Lower lobe of right lung (tissue), 2 donors: ENCODE measurements at regions not wholly inside any gene's neighbourhood (a gene's known extent, or its start where the extent isn't known, plus 50 kb on each side); places are given as distances from the start of the nearest gene placed in this dataset.

Source experiments
- ATAC-seq, 2 donors: fragments of 200-7000 bp; cut with Tn5 transposase; one replicate each; pipeline ENCODE4 v1.9.1; 2020 to 2022; ENCODE audit warnings: mild to moderate bottlenecking in 2 of 2, moderate library complexity in 2 of 2
- DNase-seq: peaks from one replicate; pipeline ENCODE4 v3.0.0-alpha.2; 2020
- H3K27ac ChIP-seq: fragments of 200-600 bp; one replicate; pipeline ENCODE4 v1.8.0; 2022
- H3K27me3 ChIP-seq: fragments of 200-600 bp; one replicate; pipeline ENCODE4 v1.8.0; 2022; ENCODE audit warnings: low read depth
- H3K36me3 ChIP-seq: fragments of 200-600 bp; one replicate; pipeline ENCODE4 v1.8.0; 2022; ENCODE audit warnings: mild to moderate bottlenecking
- H3K4me1 ChIP-seq: fragments of 200-600 bp; one replicate; pipeline ENCODE4 v1.8.0; 2022
- H3K4me3 ChIP-seq: fragments of 200-600 bp; one replicate; pipeline ENCODE4 v1.8.0; 2022; ENCODE audit warnings: mild to moderate bottlenecking
- H3K9me3 ChIP-seq: fragments of 200-600 bp; one replicate; pipeline ENCODE4 v1.8.0; 2022
- CTCF ChIP-seq: fragments of 200-600 bp; IDR thresholded peaks from one replicate; pipeline ENCODE4 v1.8.0; 2022; ENCODE audit warnings: antibody characterized with exemption, mild to moderate bottlenecking
- intact Hi-C: fragments of 100-400 bp; cut with DNase I; formaldehyde crosslinking; loops from one replicate; pipeline ENCODE4 v1.11.0; 2022
- donor health status: DM: no; HTN: yes; CAD: no; lungs with severe emphysema.

- H3K27me3 ChIP-seq: no peaks in the 10 kb centered on the region
- H3K4me1 ChIP-seq: peaks cover 10% of the 10 kb centered on the region
- no peak for DNase-seq
- no peaks in the 10 kb centered on the region for H3K36me3 ChIP-seq
- ATAC-seq: no peak
- no peaks in the 10 kb centered on the region for H3K9me3 ChIP-seq
- H3K27ac ChIP-seq: no peak overlapping the region
- H3K4me3 ChIP-seq: no peak overlapping the region
- TF ChIP-seq CTCF: no peak
- intact Hi-C loops: no loop called here
Measured at GRCh38 chr3:70532806-70533205, 220.4 kb upstream of the MDFIC2 start.

- no peaks in the 10 kb centered on the region for H3K36me3 ChIP-seq
- no peak overlapping the region for H3K4me3 ChIP-seq
- intact Hi-C loops: no loop called here
- peaks cover 10% of the 10 kb centered on the region for H3K4me1 ChIP-seq
- TF ChIP-seq CTCF: no peak
- no peak for ATAC-seq
- H3K9me3 ChIP-seq: no peaks in the 10 kb centered on the region
- no peaks in the 10 kb centered on the region for H3K27me3 ChIP-seq
- DNase-seq: no peak
- no peak overlapping the region for H3K27ac ChIP-seq
Measured at GRCh38 chr3:70531838-70532489, 219.5 kb upstream of the MDFIC2 start.

- ATAC-seq (no peak), DNase-seq (no peak)
- Histone ChIP-seq H3K4me1 (peaks cover 10% of the 10 kb centered on the region), H3K27me3 (no peaks in the 10 kb centered on the region), H3K27ac (no peak overlapping the region), H3K4me3 (no peak overlapping the region), H3K9me3 (no peaks in the 10 kb centered on the region), H3K36me3 (no peaks in the 10 kb centered on the region)
- intact Hi-C loops: no loop called here
- TF ChIP-seq CTCF: peak; percentile 49
Measured at GRCh38 chr3:70531063-70531657, 218.7 kb upstream of the MDFIC2 start.

- DNase-seq: no peak
- intact Hi-C loops: no loop called here
- H3K4me1 ChIP-seq: peaks cover 10% of the 10 kb centered on the region
- no peak for TF ChIP-seq CTCF
- H3K4me3 ChIP-seq: no peak overlapping the region
- ATAC-seq: no peak
- no peaks in the 10 kb centered on the region for H3K36me3 ChIP-seq
- H3K9me3 ChIP-seq: no peaks in the 10 kb centered on the region
- H3K27ac ChIP-seq: no peak overlapping the region
- H3K27me3 ChIP-seq: no peaks in the 10 kb centered on the region
Measured at GRCh38 chr3:70530626-70531025, 218.2 kb upstream of the MDFIC2 start.

DNA sequence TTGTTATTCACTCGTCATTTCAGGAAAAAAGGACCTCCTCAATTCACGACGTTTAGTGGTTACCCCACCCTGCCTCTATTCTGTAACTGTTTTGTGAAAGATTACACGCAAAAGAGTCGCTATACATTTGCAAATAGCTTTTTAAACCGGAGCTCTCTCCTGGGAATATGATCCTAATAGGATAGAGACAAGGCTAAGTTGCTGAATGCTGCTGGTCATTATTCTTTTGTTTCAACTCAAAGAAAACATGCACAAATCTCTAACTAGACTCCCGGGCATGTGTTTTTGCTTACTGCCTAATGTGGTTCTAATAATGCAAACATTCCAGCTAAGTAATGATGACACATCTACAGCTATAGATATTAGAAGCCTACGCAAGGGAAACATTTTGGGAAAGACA, 214.6 kb upstream of the MDFIC2 start:
- H3K4me1 ChIP-seq: peaks cover 10% of the 10 kb centered on the region
- intact Hi-C loops: no loop called here
- H3K27ac ChIP-seq: no peak overlapping the region
- no peak for TF ChIP-seq CTCF
- DNase-seq (no peak), ATAC-seq (no peak)
- no peaks in the 10 kb centered on the region for H3K9me3 ChIP-seq
- no peaks in the 10 kb centered on the region for H3K27me3 ChIP-seq
- no peak overlapping the region for H3K4me3 ChIP-seq
- no peaks in the 10 kb centered on the region for H3K36me3 ChIP-seq
